Activated CD4-positive, CD25-positive, alpha-beta regulatory T cell treated with anti-CD3 and anti-CD28 coated beads, Interleukin-2, amount 50 U/mL, for 24 hours (primary cell): ENCODE measurements at regions not wholly inside any gene's neighbourhood (a gene's known extent, or its start where the extent isn't known, plus 50 kb on each side); places are given as distances from the start of the nearest gene placed in this dataset.

ENCODE experiments used
- ATAC-seq, 2 donors: fragments of 150-1000 bp; cut with Tn5 transposase; one replicate each; pipeline ENCODE4 v1.10.0; 2021; ENCODE audit warnings: mild to moderate bottlenecking in 1 of 2, moderate library complexity in 1 of 2

DNA sequence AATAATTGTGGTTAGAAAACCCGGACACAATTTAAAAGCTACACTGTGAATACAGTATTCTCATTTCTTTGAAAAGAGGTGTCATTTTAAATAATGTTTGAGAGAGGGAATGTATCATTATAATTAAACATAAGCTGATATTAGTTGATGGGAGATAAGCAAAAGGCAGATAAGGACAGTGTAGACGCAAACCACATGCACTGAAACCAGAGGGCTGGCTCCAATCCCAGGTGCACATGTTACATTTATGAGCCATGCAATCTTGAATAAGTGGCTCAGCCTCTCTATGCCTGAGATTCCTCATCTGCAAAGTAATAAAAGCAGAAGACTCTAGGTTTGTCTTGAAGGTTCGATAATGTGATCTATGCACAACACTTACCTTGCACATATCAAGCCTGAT, 238.7 kb downstream of the EFNB2 start:
- ATAC-seq: no peak

DNA sequence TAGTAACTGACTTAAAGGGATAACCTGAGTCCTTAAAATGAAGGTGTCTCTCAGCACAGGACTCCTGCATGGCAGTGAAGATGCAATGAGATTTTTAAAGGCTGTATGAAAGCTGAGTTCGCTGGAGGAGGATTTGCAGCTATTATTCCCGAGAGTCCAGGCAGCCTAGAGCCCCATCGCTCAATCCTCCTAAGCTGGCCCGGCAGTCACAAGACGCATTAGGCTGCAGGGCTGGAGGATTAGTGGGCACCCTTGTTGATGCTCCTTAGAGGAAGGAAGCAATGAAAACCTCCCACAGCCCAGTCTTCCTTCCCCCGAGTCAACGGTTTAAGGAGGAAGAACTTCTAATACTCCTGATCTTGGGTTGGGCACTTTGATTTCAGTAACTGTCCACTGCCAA, 239.5 kb downstream of the EFNB2 start:
- no peak for ATAC-seq

GRCh38 chr13:106291006-106291405, 244.5 kb downstream of the EFNB2 start:
- ATAC-seq: no peak

GRCh38 chr13:106287351-106287750, 248.1 kb downstream of the EFNB2 start:
- no peak for ATAC-seq

DNA sequence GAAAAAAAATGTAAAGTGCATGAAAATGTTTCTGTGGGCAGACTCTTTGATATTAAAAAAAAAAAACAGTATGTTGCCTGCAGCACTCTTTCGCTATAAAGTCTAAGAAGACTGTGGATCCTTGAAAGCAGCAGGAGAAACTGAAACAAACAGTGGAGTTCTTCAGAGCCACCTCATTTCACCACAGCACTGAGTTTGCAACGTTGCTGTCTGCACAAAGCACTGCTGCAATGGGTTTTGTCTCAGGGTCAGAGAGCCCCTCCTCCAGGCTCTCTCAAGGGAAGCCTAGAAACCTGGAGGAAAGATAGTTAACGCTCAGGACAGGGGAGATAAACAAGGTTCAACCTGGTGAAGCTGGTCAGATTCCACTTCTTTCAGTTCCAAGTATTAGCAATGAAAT, 248.7 kb downstream of the EFNB2 start:
- ATAC-seq: no peak

DNA sequence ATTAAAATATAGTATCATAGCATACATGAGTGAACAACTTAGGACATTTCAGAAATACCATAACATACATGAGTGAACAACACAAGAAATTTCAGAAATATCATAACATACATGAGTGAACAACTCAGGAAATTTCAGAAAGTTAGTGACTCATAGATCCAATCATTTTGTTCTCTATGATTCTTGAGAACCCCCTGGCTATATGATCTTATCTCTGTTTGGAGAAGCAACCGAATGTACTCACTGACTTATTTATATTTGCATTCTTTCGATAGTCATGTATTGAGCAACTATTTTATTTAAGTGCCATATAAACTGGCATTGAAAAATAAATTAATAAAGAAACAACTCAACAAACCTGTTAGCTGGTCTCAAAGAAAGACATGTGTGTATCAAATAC, 251.1 kb downstream of the EFNB2 start:
- no peak for ATAC-seq

DNA sequence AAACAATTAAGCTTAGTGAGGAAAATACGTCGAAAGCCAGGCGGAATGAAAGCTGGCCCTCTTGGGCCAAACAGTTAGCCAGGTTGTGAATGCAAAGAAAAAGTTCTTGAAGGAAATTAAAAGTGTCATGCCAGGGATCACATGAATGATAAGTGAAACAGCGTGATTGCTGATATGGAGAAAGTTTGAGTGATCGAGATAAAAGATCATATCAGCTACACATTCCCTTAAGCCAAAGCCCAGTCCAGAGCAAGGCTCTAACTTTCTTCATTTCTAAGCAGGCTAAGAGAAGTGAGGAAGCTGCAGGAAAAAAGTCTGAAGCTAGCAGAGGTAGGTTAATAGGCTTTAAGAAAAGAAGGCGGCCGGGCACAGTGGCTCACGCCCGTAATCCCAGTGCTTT, 254.0 kb downstream of the EFNB2 start:
- ATAC-seq: no peak

DNA sequence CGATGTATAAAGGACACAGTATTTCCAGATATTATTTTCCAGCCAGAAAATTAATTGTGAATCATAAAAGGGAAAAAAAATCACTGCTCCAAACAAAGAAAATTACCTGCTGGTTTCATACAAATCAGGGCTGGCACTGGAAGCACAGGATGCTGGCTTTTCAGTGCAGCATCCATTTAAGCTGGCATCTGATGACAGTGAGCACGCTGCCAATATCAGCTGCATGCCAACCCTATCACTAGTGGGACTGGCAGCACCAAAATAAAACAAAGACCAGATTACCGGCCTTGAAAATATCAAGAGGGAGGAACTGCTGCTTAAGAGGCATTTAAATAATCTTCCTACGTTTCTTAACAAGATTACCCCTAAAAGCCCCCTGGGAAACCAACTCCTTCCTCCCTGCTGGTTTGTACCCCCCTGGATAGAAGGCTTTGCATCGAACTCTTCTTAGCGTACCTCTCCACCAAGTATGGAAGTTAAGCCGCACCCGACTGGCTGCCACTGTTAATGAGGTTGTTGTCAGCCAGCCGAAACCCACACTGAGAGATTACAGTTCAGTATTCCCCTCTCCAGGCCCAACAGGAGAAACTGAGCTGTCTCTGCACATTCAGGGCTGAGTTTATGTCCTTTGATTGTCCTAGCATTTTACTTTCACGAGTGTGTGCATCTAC, 257.8 kb downstream of the EFNB2 start:
- ATAC-seq: no peak

DNA sequence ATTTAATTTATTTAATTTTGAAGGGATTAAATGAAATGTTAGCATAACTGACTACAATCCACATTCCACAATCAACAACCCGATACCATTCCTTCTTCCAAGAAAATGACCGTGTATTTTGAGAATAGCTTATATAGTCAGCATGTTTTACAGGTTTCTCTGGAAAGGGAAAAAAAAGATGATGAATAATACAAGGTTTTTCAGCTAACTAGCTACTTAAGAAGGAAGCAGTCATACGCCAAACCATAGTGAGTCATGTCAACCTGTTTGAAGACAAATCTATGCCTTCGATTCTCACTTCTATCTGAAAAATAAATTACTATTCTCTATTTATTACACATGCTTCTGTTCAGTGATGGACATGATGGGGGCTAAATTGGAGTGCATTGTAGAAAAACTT, 258.6 kb downstream of the EFNB2 start:
- no peak for ATAC-seq

- ATAC-seq: no peak
Measured at GRCh38 chr13:106275446-106276032, 259.9 kb downstream of the EFNB2 start.

DNA sequence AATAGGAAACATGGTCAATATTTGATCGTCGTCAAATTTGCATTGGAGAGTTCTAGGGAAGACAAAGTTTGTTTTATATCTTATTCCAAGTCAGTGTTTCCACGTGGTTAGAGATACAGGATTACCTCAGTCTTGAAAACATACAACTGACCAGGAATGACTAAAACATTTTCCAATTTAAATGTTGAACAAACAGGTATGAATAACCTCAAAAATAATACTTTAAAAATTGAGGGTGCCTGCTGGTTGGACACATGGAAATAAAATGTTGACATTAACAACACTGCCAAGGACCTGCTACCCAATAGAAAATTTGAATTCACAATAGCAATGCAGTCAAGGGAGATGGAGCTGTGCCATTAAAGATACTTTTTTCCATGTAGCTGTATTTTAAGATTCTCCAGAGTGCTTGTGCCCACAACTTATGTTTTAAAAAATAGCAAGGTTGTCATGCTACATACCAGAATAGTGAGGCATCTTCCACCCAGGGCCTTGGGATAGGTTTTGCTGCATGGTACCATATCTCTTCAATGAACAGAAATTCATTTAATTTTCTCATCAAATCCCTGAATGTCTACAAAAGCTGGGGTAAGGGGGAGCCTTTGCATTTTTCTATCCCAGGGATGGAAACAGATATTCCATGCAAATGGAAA, 260.8 kb downstream of the EFNB2 start:
- no peak for ATAC-seq

DNA sequence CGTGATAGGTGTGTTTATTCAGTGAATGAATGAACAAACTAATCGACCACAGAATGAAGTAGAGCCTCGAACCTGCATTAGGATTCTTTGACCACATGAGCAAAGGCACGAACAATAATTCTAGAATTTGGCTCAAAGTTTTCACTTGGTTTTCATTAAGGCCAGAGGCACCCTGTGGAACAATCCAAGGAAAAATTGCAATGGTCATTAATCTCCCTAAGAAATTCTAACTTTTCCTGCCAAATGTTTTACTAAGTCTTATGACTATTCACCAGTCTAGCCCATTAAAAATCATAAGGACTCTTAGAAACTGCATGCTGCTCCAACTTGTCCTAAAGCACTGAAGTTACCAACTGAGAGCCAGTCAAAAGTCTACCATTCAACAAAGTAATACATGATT, 271.7 kb downstream of the EFNB2 start:
- no peak for ATAC-seq

GRCh38 chr13:106262886-106263285, 272.6 kb downstream of the EFNB2 start:
- ATAC-seq: no peak

- ATAC-seq: no peak
Measured at GRCh38 chr13:106261450-106261849, 274.0 kb downstream of the EFNB2 start.

DNA sequence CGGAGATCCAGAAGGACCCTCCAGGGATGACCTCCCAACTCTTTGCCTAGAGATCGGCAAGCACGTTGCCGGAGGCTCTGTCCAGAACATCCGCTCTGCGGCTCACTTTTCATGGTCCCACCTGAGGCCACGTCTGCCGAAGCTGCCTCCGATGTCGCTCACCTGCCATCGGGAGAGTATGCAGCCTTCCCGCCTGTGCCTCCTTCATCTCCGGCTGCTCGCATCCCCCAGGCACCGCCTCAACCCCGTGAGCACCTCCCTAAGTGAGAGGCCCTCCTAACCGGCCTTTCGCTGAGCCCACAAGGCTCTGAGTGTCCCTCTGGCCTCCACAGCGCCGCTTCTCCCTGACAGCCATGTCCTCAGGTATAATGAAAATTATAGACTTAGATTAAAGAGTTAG, 275.1 kb downstream of the EFNB2 start:
- no peak for ATAC-seq

- no peak for ATAC-seq
Measured at GRCh38 chr13:106259928-106260327, 275.5 kb downstream of the EFNB2 start.

GRCh38 chr13:106246666-106247188, 288.7 kb downstream of the EFNB2 start:
- no peak for ATAC-seq

GRCh38 chr13:106246242-106246641, 289.2 kb downstream of the EFNB2 start:
- ATAC-seq: no peak

- no peak for ATAC-seq
Measured at GRCh38 chr13:106243011-106243565, 292.4 kb downstream of the EFNB2 start.

DNA sequence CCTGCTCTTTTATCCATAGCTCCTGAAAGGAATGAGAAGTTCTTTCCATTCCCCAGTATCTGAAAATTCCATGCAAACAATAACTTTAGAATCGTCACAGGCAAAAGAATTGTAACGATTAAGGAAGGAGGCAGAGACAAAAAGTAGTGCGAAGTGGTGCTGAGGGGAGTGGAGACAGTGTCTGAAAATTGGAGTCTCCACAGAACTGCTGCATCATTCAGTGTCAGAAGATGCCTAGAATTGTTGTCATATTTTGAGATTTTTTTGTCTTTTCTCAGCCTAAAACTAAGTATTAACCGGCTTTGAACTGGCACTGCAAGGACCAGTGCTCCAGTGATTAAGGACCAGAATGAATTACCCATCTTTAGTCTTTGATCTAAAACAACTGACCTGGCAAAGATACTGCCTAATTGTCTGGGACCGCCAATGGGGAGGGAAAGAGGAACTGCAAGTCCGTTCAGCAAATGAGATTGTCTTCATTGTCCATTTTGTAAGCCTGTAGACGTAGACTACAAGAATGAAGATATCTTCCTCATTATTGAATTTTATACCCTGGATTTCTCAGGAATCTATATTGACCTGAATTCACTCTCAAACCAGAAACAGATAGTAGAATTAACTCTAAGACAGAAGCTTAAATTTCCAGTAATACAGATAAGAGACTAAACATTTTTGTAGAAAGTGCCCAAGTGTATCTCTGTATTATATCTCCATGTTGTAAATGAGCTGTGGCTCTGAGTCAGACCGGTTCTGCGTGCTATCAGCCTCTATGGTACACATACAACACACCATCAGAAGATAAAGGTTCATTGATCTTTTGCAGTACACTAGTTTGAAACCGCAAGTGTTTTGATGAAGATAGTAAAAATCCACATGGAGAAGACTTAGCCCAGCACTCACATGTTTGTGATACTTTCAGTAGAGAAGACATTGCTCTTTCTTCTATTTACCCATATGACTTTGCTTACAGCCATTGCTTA, 293.2 kb downstream of the EFNB2 start:
- no peak for ATAC-seq

DNA sequence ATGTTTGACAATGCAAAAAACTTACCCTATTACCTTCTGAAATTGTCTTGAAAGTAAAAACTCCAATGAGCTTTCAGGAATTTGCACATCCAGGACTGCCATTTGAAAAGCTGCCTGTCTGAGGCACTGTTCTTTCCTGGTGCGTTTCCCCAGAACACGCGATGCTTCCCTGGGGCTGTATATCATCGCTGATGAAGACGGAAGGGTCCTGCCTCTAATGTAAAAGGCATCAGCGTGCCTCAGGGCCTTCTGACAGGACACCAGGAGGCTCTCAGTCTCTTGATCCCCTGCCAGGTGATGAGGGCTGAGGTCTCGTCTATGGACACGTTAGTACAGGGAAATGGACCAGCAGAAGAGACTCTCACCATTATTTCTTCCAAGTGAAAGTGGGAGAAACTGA, 296.8 kb downstream of the EFNB2 start:
- ATAC-seq: no peak

DNA sequence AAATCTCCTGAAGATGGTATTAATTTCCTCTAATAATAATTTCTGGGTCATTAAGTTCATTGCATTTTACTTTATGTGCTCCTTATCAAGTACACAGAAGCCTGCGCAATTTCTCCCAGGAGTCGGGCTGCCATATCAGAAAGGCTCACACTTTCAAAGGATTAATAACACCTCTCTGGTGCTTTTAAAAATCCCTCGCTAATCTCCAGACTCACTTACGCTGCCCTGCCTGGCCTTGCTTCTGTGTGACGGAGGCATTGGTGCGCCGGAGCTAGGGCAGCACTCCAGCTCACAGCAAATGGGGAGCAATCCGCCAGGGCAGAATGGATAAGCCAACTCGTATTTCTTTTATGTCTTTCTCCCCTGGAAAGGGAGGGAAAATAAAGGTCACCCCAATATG, 300.8 kb downstream of the EFNB2 start:
- ATAC-seq: no peak
